Suprapubic skin (tissue), 4 donors: ENCODE measurements at regions not wholly inside any gene's neighbourhood (a gene's known extent, or its start where the extent isn't known, plus 50 kb on each side); places are given as distances from the start of the nearest gene placed in this dataset.

Experiments used
- DNase-seq, 2 donors: peaks; one replicate each; pipeline ENCODE4 v3.0.0-alpha.2; 2019; ENCODE audit warnings: low spot score in 2 of 2
- H3K27ac ChIP-seq: fragments of 200-600 bp; sonication (generic); one replicate; pipeline ENCODE4 v1.5.1; 2019
- H3K27me3 ChIP-seq: fragments of 200-600 bp; sonication (generic); one replicate; pipeline ENCODE4 v1.5.1; 2019
- H3K36me3 ChIP-seq: fragments of 200-600 bp; sonication (generic); one replicate; pipeline ENCODE4 v1.5.1; 2019
- H3K4me1 ChIP-seq: fragments of 200-600 bp; sonication (generic); one replicate; pipeline ENCODE4 v1.5.1; 2019
- H3K4me3 ChIP-seq: fragments of 200-600 bp; sonication (generic); one replicate; pipeline ENCODE4 v1.5.1; 2019; ENCODE audit warnings: mild to moderate bottlenecking
- H3K9me3 ChIP-seq: fragments of 200-600 bp; sonication (generic); one replicate; pipeline ENCODE4 v1.5.1; 2019
- CTCF ChIP-seq, 2 donors: fragments of 200-600 bp in 1 of 2; fragments of 450-650 bp in 1 of 2; sonication (generic) in 1 of 2; IDR thresholded peaks; one replicate each; pipeline ENCODE4 v1.5.1; 2016 to 2019; ENCODE audit warnings: antibody characterized with exemption in 2 of 2, mild to moderate bottlenecking in 1 of 2, moderate library complexity in 1 of 2
- EP300 ChIP-seq: sonication (generic); formaldehyde crosslinking; IDR thresholded peaks from one replicate; pipeline ENCODE4 v1.6.1; 2017; ENCODE audit warnings: antibody characterized with exemption
- POLR2A ChIP-seq, 2 donors: fragments of 450-650 bp; IDR thresholded peaks; one replicate each; pipeline ENCODE4 v1.6.1; 2017; ENCODE audit warnings: antibody characterized with exemption in 2 of 2, mild to moderate bottlenecking in 2 of 2, moderate library complexity in 2 of 2
- POLR2AphosphoS5 ChIP-seq, 3 donors: sonication (generic); formaldehyde crosslinking; IDR thresholded peaks; one replicate each; pipeline ENCODE4 v1.6.1; 2017; ENCODE audit warnings: antibody characterized with exemption in 3 of 3
- WGBS: methylation state at CpG from one replicate; pipeline ENCODE4 v1.1.5; 2018; 5-methylcytosine and 5-hydroxymethylcytosine counted together

GRCh38 chr10:10676972-10677371, 340.7 kb upstream of the CELF2 start:
- 91% methylated on average over 1 of the region's 1 CpG for WGBS
- TF ChIP-seq CTCF (IDR thresholded peaks at IDR 0.05) (no peak), EP300 (no peak), POLR2A (IDR thresholded peaks at IDR 0.05) (no peak), POLR2AphosphoS5 (IDR thresholded peaks at IDR 0.05) (no peak)
- no peak for DNase-seq
- Histone ChIP-seq H3K27me3 (no peaks in the 10 kb centered on the region), H3K27ac (no peak overlapping the region), H3K4me1 (no peaks in the 10 kb centered on the region), H3K4me3 (no peak overlapping the region), H3K9me3 (peaks cover 3% of the 10 kb centered on the region), H3K36me3 (no peaks in the 10 kb centered on the region)

GRCh38 chr10:10677479-10677878, 340.2 kb upstream of the CELF2 start:
- TF ChIP-seq POLR2AphosphoS5 (IDR thresholded peaks at IDR 0.05) (no peak), EP300 (no peak), CTCF (IDR thresholded peaks at IDR 0.05) (peak; percentile 24 to 25)
- Histone ChIP-seq H3K36me3 (no peaks in the 10 kb centered on the region), H3K27ac (no peak overlapping the region), H3K9me3 (peaks cover 3% of the 10 kb centered on the region), H3K27me3 (no peaks in the 10 kb centered on the region), H3K4me1 (no peaks in the 10 kb centered on the region), H3K4me3 (no peak overlapping the region)
- peak in 1 of 2 donors; percentile 62 for DNase-seq
- 69% methylated on average over 3 of the region's 3 CpGs for WGBS

GRCh38 chr10:10680496-10680895, 337.2 kb upstream of the CELF2 start:
- no peak for DNase-seq

GRCh38 chr10:10684972-10685371, 332.7 kb upstream of the CELF2 start:
- TF ChIP-seq CTCF (IDR thresholded peaks at IDR 0.05), result no peak
- no peak for TF ChIP-seq POLR2AphosphoS5 (IDR thresholded peaks at IDR 0.05)
- no peak for TF ChIP-seq POLR2A (IDR thresholded peaks at IDR 0.05)
- TF ChIP-seq EP300, result no peak
- 79% methylated on average over 4 of the region's 4 CpGs for WGBS
- no peak for DNase-seq

More at GRCh38 chr10:10680496-10680895, 337.2 kb upstream of the CELF2 start:
- no peaks in the 10 kb centered on the region for H3K36me3 ChIP-seq
- no peaks in the 10 kb centered on the region for H3K27me3 ChIP-seq
- no peak overlapping the region for H3K27ac ChIP-seq
- WGBS, result 78% methylated on average over 5 of the region's 5 CpGs
- no peaks in the 10 kb centered on the region for H3K9me3 ChIP-seq
- H3K4me1 ChIP-seq, result no peaks in the 10 kb centered on the region
- TF ChIP-seq EP300 (no peak), POLR2AphosphoS5 (IDR thresholded peaks at IDR 0.05) (no peak), CTCF (IDR thresholded peaks at IDR 0.05) (no peak), POLR2A (IDR thresholded peaks at IDR 0.05) (no peak)
- H3K4me3 ChIP-seq, result no peak overlapping the region

GRCh38 chr10:10685566-10685965, 332.1 kb upstream of the CELF2 start:
- no peak overlapping the region for H3K27ac ChIP-seq
- no peaks in the 10 kb centered on the region for H3K36me3 ChIP-seq
- no peak overlapping the region for H3K4me3 ChIP-seq
- no peaks in the 10 kb centered on the region for H3K9me3 ChIP-seq
- H3K27me3 ChIP-seq, result no peaks in the 10 kb centered on the region
- DNase-seq, result no peak
- WGBS, result 95% methylated on average over 1 of the region's 1 CpG
- TF ChIP-seq EP300 (no peak), POLR2AphosphoS5 (IDR thresholded peaks at IDR 0.05) (no peak), CTCF (IDR thresholded peaks at IDR 0.05) (no peak), POLR2A (IDR thresholded peaks at IDR 0.05) (no peak)
- H3K4me1 ChIP-seq, result no peaks in the 10 kb centered on the region

More at GRCh38 chr10:10684972-10685371, 332.7 kb upstream of the CELF2 start:
- no peaks in the 10 kb centered on the region for H3K9me3 ChIP-seq
- no peaks in the 10 kb centered on the region for H3K27me3 ChIP-seq
- no peak overlapping the region for H3K27ac ChIP-seq
- no peaks in the 10 kb centered on the region for H3K4me1 ChIP-seq
- H3K36me3 ChIP-seq, result no peaks in the 10 kb centered on the region
- H3K4me3 ChIP-seq, result no peak overlapping the region
